RPMI7951 (cell line): ENCODE measurements at regions not wholly inside any gene's neighbourhood (a gene's known extent, or its start where the extent isn't known, plus 50 kb on each side); places are given as distances from the start of the nearest gene placed in this dataset.
A peak's percentile ranks its signal among the peaks of the same experiment; 100 is the strongest.
"Not testable (repeated sequence)": the region's sequence is repeated elsewhere in the genome, so short reads cannot be mapped to it uniquely, and the experiment has no call there.

ENCODE experiments used
- DNase-seq: peaks from one replicate; pipeline ENCODE4 v3.0.0-alpha.2; 2012; ENCODE audit warnings: low read depth

- DNase-seq: no peak
Observed at GRCh38 chr10:60618861-60619260, 159.4 kb upstream of the CDK1 start.

GRCh38 chr10:60615541-60615940 is 162.7 kb upstream of the CDK1 start:
- no peak for DNase-seq

- DNase-seq: no peak
Observed at GRCh38 chr10:60614363-60614762, 163.9 kb upstream of the CDK1 start.

GRCh38 chr10:60613434-60613833 is 164.8 kb upstream of the CDK1 start:
- no peak for DNase-seq

GRCh38 chr10:60611291-60611747 is 167.0 kb upstream of the CDK1 start:
- peak; percentile 72 for DNase-seq

GRCh38 chr10:60607372-60607771 is 170.9 kb upstream of the CDK1 start:
- no peak for DNase-seq

GRCh38 chr10:60606343-60607080 is 171.8 kb upstream of the CDK1 start:
- peak; percentile 36 for DNase-seq

- peak; percentile 18 for DNase-seq
Observed at GRCh38 chr10:60605476-60605875, 172.8 kb upstream of the CDK1 start.

- DNase-seq: no peak
Observed at GRCh38 chr10:60604342-60604741, 173.9 kb upstream of the CDK1 start.

- DNase-seq: no peak
Observed at GRCh38 chr10:60597513-60597912, 180.8 kb upstream of the CDK1 start.

GRCh38 chr10:60595852-60596251 is 182.4 kb upstream of the CDK1 start:
- no peak for DNase-seq

GRCh38 chr10:60594476-60595051 is 183.7 kb upstream of the CDK1 start:
- DNase-seq: no peak

- DNase-seq: no peak
Observed at GRCh38 chr10:60591119-60591518, 187.2 kb upstream of the CDK1 start.

- no peak for DNase-seq
Observed at GRCh38 chr10:60589376-60589775, 188.9 kb upstream of the CDK1 start.

GRCh38 chr10:60581782-60582181 is 192.1 kb upstream of the ANK3 start:
- not testable (repeated sequence) for DNase-seq

- DNase-seq: no peak
Observed at GRCh38 chr10:60578217-60578616, 188.5 kb upstream of the ANK3 start.

- no peak for DNase-seq
Observed at GRCh38 chr10:60576130-60577069, 186.7 kb upstream of the ANK3 start.

- DNase-seq: no peak
Observed at GRCh38 chr10:60575105-60575504, 185.4 kb upstream of the ANK3 start.

GRCh38 chr10:60574388-60574787 is 184.7 kb upstream of the ANK3 start:
- no peak for DNase-seq

GRCh38 chr10:60573336-60573735 is 183.7 kb upstream of the ANK3 start:
- DNase-seq: peak; percentile 24

GRCh38 chr10:60572511-60573194 is 183.0 kb upstream of the ANK3 start:
- peak; percentile 51 for DNase-seq

- no peak for DNase-seq
Observed at GRCh38 chr10:60570896-60571295, 181.2 kb upstream of the ANK3 start.
